ENCODE measurements at regions not wholly inside any gene's neighbourhood (a gene's known extent, or its start where the extent isn't known, plus 50 kb on each side); places are given as distances from the start of the nearest gene placed in this dataset.

DNA sequence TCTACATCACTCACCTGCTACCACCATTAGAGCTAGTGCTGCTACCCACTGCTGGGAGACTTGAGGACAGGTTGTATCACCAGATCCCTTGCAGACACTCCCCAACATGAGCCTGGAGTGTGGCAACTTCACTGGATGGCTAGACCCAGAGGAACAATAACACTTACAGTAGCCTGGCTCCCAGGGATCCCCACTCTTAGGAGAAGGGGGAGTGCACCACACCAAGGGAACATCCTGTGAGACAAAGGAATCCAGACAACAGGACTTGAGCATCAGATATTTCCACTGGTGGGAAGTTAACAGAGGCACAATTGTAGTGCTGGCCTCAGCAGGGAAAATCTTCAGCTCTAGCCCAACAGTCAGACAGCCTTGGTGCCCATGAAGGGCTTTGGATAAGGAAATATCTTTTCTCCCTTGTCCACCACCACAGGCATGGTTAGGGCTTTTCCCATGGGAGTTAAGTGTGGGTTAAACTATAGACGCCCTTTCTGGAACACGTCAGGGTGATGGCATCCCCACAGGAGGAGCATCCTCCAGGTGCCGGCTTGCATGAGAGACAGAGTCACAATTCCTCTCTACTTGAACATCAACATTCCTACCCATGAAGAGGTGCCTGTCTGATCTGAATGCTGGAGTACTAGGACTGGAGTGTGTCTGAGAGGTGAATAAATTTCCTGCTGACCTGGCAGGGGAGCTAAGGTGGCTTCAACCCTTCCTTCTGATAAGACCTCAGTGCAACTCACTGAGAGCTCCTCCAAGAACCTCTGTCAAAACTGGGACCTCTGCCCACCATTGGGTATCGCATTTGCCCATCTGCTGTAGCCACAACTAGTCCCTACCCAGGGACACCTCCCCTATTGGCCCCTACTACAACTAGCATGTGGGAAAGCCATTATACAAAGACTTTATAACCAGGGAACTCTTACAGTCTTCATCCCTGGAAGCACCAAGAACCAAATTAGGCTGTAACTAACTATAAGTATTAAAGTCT is 55.4 kb upstream of the SIRPG start:
- no peak for DNase-seq (ENCODE audit: low read depth)

DNA sequence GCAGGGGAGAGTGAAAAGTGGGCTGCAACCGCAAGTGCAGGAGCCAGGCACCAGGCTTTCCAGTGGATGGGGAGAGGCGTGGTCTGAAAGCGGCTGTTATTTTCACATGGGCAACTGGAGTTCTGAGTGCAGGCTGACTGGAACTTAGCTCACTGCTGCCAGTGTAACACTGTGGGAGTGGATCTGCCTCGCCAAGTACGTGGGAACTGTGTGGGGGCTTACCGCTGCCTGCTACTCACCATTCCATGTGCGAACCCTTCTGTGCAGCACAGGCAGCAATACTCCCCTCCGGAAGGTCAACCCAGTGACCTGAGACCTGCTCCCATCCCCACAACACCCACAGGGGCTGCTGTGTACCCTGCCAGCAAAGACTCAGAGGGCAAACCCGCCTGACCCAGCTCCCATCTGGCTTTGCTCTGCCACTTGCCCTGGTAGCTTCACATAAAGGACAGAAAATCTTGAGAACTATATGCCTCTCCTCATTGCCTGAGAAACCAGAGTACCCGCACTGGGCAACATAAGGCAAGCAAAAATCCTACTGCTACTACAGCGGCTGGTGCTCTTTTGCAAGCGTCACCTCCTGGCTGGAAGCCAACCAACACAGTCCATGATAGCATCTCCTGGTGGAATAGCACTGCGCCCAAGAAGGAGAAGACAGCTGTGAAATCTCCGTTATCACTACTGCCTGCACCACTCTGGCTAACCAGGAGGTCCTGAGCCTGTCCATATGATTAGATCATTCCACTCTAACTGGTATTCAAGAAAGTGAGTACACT is 54.4 kb upstream of the SIRPG start:
- no peak for DNase-seq (ENCODE audit: low read depth)

DNA sequence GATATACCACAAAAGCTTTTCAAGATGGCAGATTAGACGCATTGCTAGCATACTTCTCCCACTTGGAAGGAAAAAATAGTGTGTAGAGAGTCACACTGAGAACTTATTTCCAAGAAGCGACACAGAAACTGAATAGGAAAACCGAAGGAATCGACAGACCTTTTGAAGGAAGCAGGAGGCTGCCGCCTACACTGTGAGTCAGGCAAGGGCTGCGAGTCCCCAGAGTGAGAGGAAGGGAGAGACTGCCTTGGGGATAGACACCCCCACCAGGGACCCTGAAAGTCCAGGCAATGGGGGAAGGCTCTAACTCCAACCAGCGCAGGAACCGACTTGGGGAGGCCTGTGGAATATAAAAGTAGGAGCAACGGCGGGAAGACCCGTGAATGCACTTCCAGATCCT is 53.7 kb upstream of the SIRPG start:
- no peak for DNase-seq (ENCODE audit: low read depth)

DNA sequence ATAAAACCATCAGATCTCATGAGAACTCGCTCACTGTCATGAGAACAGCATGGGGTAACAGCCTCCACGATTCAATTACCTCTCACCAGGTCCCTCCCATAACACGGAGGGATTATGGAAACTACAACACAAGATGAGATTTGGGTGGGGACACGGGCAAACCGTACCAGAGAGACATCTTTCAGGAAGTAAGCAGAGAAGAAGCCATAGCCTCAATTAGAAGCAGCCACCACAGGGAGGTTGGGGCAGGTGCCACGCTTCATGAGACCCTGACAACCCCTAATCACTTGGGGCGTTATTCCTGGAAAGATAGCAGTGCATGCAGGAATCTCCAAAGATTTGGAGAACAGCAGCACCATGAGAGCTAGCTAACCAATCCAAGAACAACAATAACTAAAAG is 52.9 kb upstream of the SIRPG start:
- DNase-seq (ENCODE audit: low read depth): no peak

DNA sequence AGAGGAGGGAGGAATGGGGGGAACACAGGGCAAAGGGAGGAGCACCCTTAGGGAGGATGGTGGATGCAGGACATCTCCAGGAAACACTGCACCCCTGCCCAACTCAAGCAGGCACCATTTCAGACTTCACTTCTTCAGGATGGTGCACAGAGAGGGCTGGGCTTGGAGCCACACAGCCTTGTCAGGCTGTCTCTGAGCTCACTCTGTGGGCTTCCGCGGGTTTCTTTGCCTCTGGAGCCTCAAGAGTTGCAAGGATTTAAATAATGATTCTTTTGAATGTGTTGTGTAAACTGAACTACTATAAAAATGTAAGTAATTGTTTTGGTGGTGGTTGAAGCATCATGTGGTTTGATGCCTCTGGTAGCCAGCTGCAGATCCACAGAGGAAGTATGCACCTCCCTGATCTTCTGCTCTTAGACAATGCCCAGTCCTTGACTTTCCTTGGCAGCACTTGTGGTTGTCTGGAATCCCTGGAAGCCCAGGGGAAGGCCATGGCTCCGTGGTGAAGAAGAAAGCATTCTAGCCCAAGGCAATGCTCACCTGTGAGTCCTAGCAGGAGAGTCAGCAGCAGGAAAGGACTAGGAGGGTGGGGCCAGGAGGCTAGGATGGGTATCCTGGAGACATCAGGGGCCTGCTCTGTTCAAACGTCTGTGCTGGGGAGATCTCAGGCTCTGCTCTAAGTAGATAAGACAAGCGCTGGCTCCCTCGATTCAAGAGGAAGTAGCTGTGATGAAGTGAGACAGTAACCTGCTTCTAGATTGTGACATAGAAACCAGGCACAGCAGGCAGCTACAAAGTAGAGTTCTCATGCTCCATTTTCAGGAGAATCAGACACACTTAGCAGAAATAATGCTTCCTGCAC is 50.2 kb upstream of the SIRPG start:
- DNase-seq (ENCODE audit: low read depth): no peak
